ENCODE measurements at regions not wholly inside any gene's neighbourhood (a gene's known extent, or its start where the extent isn't known, plus 50 kb on each side); places are given as distances from the start of the nearest gene placed in this dataset.

DNA sequence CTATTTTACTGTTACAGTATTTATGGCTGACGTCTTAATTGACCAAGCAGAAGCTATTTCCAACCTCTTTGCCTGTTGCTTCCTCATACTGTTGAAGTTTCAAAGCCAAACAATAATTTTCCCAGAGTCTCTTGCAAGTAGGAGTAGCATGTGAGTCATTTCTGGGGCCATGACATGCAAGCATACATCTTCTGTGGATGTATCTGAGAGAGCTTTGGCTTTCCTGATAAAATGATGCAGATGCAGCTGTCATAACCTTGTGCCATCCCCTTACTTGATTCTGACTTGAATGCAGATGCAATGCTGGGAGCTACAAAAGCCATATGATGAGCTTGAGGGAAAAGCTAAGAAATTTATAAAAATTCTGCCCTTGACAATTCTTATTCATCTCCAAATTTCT is 243.1 kb upstream of the TENM4 start:
- no peak overlapping the region for H3K27ac ChIP-seq (ENCODE audit: control insufficient read depth, insufficient read depth)
- no peak for ATAC-seq
- H2AFZ ChIP-seq (ENCODE audit: control insufficient read depth, low read depth, low read length) = no peak overlapping the region
- FAIRE-seq = no peak
- no peak for TF ChIP-seq CBX5 (IDR thresholded peaks at IDR 0.05; ENCODE audit: low read depth)
- no peak for TF ChIP-seq RBBP5 (conservative IDR thresholded peaks at IDR 0.05)
- TF ChIP-seq, protein P1, sequence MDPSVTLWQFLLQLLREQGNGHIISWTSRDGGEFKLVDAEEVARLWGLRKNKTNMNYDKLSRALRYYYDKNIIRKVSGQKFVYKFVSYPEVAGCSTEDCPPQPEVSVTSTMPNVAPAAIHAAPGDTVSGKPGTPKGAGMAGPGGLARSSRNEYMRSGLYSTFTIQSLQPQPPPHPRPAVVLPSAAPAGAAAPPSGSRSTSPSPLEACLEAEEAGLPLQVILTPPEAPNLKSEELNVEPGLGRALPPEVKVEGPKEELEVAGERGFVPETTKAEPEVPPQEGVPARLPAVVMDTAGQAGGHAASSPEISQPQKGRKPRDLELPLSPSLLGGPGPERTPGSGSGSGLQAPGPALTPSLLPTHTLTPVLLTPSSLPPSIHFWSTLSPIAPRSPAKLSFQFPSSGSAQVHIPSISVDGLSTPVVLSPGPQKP (IDR thresholded peaks at IDR 0.05; ENCODE audit: low read depth, low read length) = no peak
- TF ChIP-seq SMC3 (IDR thresholded peaks at IDR 0.05; ENCODE audit: borderline replicate concordance, low read length) = no peak
- TF ChIP-seq ZNF384 (IDR thresholded peaks at IDR 0.05; ENCODE audit: borderline replicate concordance, low read depth, low read length) = no peak
- no peak for TF ChIP-seq SP1 (IDR thresholded peaks at IDR 0.05; ENCODE audit: low read depth, low read length)
- TF ChIP-seq SMAD5 (IDR thresholded peaks at IDR 0.05; ENCODE audit: low read depth) = no peak
- TF ChIP-seq, protein P2, sequence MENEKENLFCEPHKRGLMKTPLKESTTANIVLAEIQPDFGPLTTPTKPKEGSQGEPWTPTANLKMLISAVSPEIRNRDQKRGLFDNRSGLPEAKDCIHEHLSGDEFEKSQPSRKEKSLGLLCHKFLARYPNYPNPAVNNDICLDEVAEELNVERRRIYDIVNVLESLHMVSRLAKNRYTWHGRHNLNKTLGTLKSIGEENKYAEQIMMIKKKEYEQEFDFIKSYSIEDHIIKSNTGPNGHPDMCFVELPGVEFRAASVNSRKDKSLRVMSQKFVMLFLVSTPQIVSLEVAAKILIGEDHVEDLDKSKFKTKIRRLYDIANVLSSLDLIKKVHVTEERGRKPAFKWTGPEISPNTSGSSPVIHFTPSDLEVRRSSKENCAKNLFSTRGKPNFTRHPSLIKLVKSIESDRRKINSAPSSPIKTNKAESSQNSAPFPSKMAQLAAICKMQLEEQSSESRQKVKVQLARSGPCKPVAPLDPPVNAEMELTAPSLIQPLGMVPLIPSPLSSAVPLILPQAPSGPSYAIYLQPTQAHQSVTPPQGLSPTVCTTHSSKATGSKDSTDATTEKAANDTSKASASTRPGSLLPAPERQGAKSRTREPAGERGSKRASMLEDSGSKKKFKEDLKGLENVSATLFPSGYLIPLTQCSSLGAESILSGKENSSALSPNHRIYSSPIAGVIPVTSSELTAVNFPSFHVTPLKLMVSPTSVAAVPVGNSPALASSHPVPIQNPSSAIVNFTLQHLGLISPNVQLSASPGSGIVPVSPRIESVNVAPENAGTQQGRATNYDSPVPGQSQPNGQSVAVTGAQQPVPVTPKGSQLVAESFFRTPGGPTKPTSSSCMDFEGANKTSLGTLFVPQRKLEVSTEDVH (IDR thresholded peaks at IDR 0.05; ENCODE audit: low read depth, partially characterized antibody) = no peak
- TF ChIP-seq WRNIP1 (IDR thresholded peaks at IDR 0.05; ENCODE audit: borderline replicate concordance, low read depth, low read length) = no peak
- TF ChIP-seq BMI1 (IDR thresholded peaks at IDR 0.05; ENCODE audit: borderline replicate concordance) = no peak
- no peaks in the 10 kb centered on the region for H3K4me1 ChIP-seq (ENCODE audit: control insufficient read depth, insufficient read depth, low read length)
- BruUV-seq (replicated peaks) = no TSS peak
- WGBS (ENCODE audit: insufficient coverage, insufficient replicate concordance, low lambda C conversion rate, missing lambda C conversion rate) = 0% methylated on average over 1 of the region's 1 CpG
- DNase-seq (ENCODE audit: low read depth, low spot score) = no peak
- no peaks in the 10 kb centered on the region for H3K36me3 ChIP-seq (ENCODE audit: control insufficient read depth in 2 of 2, insufficient read depth in 2 of 2, low read length in 1 of 2)
- H3K4me2 ChIP-seq (ENCODE audit: control insufficient read depth, insufficient read depth) = no peak overlapping the region
- H3K4me3 ChIP-seq = no peak overlapping the region
- intact Hi-C loops (cut with micrococcal nuclease; ENCODE audit: unreplicated experiment) = no loop called here
- ChIA-PET SMC1A (ENCODE audit: uncharacterized antibody, unreplicated experiment) (interaction anchor here (1.1 kb wide), 1 partner anchor 9 kb away, joined by 3 read pairs; no protein-coding TSS in a partner anchor), CTCF (no interaction called here), POLR2A (no interaction called here), RAD21 (ENCODE audit: unreplicated experiment) (no interaction called here)
- no peaks in the 10 kb centered on the region; a peak in 1 of 4 replicates for H3K27me3 ChIP-seq (replicated peaks in 1 of 2; ENCODE audit: control insufficient read depth in 2 of 2, insufficient read depth in 2 of 2, low read length in 1 of 2)
- H3K9ac ChIP-seq (ENCODE audit: control insufficient read depth, insufficient read depth, low read length) = no peak overlapping the region
- in situ Hi-C loops (cut with MboI) = no loop called here
- H3K9me3 ChIP-seq (replicated peaks; ENCODE audit: control insufficient read depth, insufficient read depth, low read length) = no peaks in the 10 kb centered on the region
- H3K79me2 ChIP-seq (ENCODE audit: control insufficient read depth, insufficient read depth, low read length) = no peaks in the 10 kb centered on the region
- no peaks in the 10 kb centered on the region for H4K20me1 ChIP-seq (ENCODE audit: control insufficient read depth, insufficient read depth)
